ENCODE measurements at regions not wholly inside any gene's neighbourhood (a gene's known extent, or its start where the extent isn't known, plus 50 kb on each side); places are given as distances from the start of the nearest gene placed in this dataset.

- TF ChIP-seq CTCF (IDR thresholded peaks at IDR 0.05): peak in 2 of 4 donors; percentile 8 to 21
- TF ChIP-seq POLR2A (IDR thresholded peaks at IDR 0.05): no peak
Observed at GRCh38 chr3:163916596-163917560, 1161.4 kb downstream of the SI start.
